ENCODE measurements at regions not wholly inside any gene's neighbourhood (a gene's known extent, or its start where the extent isn't known, plus 50 kb on each side); places are given as distances from the start of the nearest gene placed in this dataset.
"Not testable (repeated sequence)": the region's sequence is repeated elsewhere in the genome, so short reads cannot be mapped to it uniquely, and the experiment has no call there.

- no peak for DNase-seq (ENCODE audit: low spot score)
- Mint-ChIP-seq H3K36me3 (ENCODE audit: low read depth) (no peaks in the 10 kb centered on the region), H3K9me3 (ENCODE audit: low read depth) (no peaks in the 10 kb centered on the region), H3K4me1 (ENCODE audit: low read depth) (peaks cover 3% of the 10 kb centered on the region), H3K27me3 (ENCODE audit: low read depth) (no peaks in the 10 kb centered on the region), H3K4me3 (ENCODE audit: unreplicated experiment) (no peak overlapping the region), H3K27ac (ENCODE audit: unreplicated experiment) (no peak overlapping the region)
- TF ChIP-seq CTCF (IDR thresholded peaks at IDR 0.05) = no peak
Observed at GRCh38 chr9:72453797-72454196, 67.6 kb upstream of the TMC1 start.

GRCh38 chr9:72446241-72446640 is 75.2 kb upstream of the TMC1 start:
- peaks cover 23% of the 10 kb centered on the region for H3K4me1 Mint-ChIP-seq (ENCODE audit: low read depth)
- H3K27ac Mint-ChIP-seq (ENCODE audit: unreplicated experiment); H3K27me3 Mint-ChIP-seq (ENCODE audit: low read depth); H3K4me3 Mint-ChIP-seq (ENCODE audit: unreplicated experiment); H3K9me3 Mint-ChIP-seq (ENCODE audit: low read depth); DNase-seq (ENCODE audit: low spot score); H3K36me3 Mint-ChIP-seq (ENCODE audit: low read depth): not testable (repeated sequence)

GRCh38 chr9:72445306-72445995 is 76.0 kb upstream of the TMC1 start:
- Mint-ChIP-seq H3K4me1 (ENCODE audit: low read depth) (peaks cover 27% of the 10 kb centered on the region), H3K4me3 (ENCODE audit: unreplicated experiment) (no peak overlapping the region), H3K27ac (ENCODE audit: unreplicated experiment) (no peak overlapping the region)

GRCh38 chr9:72444435-72444834 is 77.0 kb upstream of the TMC1 start:
- DNase-seq (ENCODE audit: low spot score) = no peak
- Mint-ChIP-seq H3K9me3 (ENCODE audit: low read depth) (no peaks in the 10 kb centered on the region), H3K27ac (ENCODE audit: unreplicated experiment) (no peak overlapping the region), H3K4me3 (ENCODE audit: unreplicated experiment) (no peak overlapping the region), H3K4me1 (ENCODE audit: low read depth) (peaks cover 32% of the 10 kb centered on the region), H3K36me3 (ENCODE audit: low read depth) (no peaks in the 10 kb centered on the region), H3K27me3 (ENCODE audit: low read depth) (no peaks in the 10 kb centered on the region)
- TF ChIP-seq CTCF (IDR thresholded peaks at IDR 0.05) = no peak

More at GRCh38 chr9:72445306-72445995, 76.0 kb upstream of the TMC1 start:
- H3K36me3 Mint-ChIP-seq (ENCODE audit: low read depth) = no peaks in the 10 kb centered on the region
- H3K27me3 Mint-ChIP-seq (ENCODE audit: low read depth) = no peaks in the 10 kb centered on the region
- no peak for TF ChIP-seq CTCF (IDR thresholded peaks at IDR 0.05)
- DNase-seq (ENCODE audit: low spot score) = no peak
- no peaks in the 10 kb centered on the region for H3K9me3 Mint-ChIP-seq (ENCODE audit: low read depth)

- peak; percentile 21 for TF ChIP-seq CTCF (IDR thresholded peaks at IDR 0.05)
- Mint-ChIP-seq H3K4me3 (ENCODE audit: unreplicated experiment) (no peak overlapping the region), H3K27ac (ENCODE audit: unreplicated experiment) (no peak overlapping the region), H3K4me1 (ENCODE audit: low read depth) (peaks cover 37% of the 10 kb centered on the region), H3K36me3 (ENCODE audit: low read depth) (no peaks in the 10 kb centered on the region), H3K9me3 (ENCODE audit: low read depth) (no peaks in the 10 kb centered on the region), H3K27me3 (ENCODE audit: low read depth) (no peaks in the 10 kb centered on the region)
- no peak for DNase-seq (ENCODE audit: low spot score)
Observed at GRCh38 chr9:72443855-72444254, 77.6 kb upstream of the TMC1 start.

Data from chondrocyte (in vitro differentiated cells).